ENCODE measurements at regions not wholly inside any gene's neighbourhood (a gene's known extent, or its start where the extent isn't known, plus 50 kb on each side); places are given as distances from the start of the nearest gene placed in this dataset.

DNA sequence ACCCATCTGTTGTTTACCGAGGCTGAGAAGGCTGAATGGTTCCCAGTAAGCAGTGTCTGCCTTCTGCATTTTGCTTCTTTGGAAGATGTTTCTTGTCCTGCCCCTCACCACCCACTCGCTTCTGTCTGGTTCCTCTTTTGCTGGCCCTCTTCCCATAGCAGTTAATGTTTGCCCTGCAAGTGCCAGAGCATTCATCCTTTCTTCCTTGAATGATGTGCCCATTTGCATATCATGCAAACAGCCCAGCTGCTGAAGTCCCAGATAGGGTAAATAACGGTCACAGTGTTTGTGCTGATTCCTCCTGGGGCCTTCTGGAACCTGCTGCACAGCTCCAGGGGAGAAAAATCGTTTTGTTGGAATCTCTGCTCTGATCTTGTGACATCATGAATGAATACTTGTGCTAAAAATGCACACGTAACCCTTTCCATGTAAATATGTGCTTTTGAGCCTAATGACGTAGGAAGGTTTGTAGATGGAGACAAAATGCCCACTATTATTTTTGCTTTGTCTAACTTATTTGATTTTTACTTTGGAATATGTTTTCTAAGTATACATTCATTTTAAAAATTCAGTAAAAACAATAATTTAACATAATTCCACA lies 381.0 kb downstream of the SOX2 start:
- DNase-seq = no peak

DNA sequence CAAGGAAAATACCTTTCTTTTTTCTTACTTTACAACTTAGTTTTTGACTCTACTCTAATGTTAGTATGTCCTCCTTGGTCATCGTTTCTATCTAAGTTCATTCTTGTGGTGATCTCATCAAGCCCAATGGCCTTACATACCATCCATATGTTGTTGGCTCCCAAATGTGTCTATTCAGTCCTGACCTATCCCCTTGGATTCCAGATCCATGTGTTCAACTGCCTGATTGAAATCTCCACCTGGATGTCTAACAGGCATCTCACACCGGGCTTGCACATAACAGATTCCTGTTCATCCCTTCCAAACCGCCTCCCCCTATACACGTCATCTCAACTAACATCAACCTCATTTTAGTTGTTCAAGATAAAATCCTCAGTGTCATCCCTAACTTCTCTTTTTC lies 382.6 kb downstream of the SOX2 start:
- no peak for DNase-seq

DNA sequence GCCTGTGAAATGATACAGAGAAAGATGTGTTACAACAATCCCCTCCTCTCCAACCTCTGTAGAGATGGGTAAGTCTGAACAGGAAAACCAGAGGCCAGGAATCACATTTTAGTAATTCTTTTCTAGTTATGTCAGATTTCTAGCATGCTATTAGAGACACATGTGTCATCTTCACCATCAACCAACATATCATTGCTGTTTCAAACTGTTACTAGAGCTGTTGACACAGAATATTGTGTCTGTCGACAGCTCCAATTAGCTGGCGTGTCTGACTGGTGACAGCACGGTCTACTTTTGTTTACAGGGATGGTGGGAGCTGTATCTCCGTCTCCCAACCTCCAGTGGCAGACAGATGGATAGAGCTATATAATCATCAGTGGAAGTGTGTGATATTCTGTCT lies 393.2 kb downstream of the SOX2 start:
- DNase-seq = no peak

DNA sequence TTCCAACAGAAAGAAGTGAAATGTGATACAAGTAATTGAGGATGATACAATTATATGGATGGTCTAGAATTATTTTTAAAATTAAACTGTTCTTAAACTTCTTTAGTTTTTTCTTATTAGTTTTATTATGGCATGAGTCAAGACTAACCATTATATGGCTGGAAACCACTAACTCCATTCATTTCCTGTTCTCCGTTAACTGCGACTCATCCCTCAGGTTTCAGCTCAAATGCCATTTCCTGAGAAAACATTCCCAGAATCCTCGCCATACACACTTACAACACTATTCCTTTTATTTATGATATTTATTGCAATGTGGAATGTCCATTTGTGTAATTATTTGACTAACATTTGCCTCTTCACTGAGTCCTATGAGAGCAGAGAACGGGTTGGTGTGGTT lies 394.1 kb downstream of the SOX2 start:
- DNase-seq = no peak

DNA sequence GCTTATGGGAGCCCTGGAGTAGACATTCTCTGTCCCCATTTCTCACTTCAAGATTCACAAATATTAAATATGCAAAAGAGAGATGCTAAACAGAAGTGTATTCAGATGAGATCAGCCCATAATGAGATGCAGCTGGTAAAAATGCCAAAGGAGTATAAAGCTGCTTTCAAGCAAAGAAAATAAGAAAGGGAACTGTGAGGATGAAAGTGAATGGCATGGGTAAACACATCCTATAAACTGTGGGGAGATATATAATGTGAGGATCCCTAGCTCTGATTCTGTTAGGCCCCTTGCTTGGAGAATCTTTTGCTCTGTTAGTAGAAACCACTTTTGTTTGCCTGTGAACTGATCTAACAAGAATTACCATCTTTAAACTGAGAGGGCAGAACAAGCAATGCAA lies 396.6 kb downstream of the SOX2 start:
- DNase-seq = no peak

DNA sequence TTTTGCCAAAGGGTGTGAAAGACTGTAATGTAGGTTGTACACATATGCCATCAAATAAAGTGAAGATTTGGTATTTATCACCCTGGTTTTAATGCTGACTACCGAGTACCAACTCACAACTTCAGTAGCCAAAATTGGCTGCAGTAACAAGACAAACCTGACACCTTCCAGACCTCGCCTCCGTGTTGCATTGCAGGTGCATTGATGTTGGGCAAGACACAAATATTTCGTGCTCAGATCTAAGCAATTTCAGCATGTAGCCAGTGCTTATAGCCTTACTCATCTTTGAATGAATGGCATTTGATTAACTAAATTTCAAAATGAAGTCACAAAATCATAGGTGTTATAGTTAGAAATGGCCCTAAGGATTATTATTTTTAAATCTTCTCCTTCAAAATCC lies 400.2 kb downstream of the SOX2 start:
- DNase-seq = no peak

DNA sequence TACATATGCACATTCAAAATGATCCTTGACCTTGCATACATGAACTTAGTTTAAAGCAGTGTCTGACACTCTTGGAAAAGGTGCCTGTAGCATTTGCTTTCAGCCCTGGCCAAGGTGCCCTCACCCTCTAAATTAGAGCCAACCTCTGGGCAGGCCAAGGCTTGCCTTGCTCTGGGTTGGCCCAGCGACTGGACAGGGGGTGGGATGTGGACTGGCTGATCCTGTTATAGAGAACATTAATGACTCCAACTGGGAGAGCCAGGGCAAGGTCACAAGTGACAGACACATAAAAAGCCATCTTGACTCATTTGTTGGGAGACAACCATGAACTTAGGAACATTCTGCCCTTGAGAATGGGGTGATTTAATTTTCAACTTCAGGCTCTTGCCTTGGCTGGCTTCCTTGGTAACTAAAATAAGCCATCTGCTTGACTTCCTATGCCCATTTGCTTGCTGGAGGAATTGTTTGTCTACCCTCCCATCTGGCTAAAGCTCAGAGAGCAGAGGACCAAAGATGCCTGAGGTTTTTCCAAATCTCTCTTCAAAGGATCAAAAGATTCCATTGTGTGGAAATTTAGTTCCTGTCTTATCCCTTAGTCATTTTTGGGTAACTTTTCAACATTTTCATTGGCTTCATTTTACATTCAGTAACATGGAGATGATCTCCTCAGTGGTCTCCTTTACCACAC lies 403.7 kb downstream of the SOX2 start:
- no peak for DNase-seq

DNA sequence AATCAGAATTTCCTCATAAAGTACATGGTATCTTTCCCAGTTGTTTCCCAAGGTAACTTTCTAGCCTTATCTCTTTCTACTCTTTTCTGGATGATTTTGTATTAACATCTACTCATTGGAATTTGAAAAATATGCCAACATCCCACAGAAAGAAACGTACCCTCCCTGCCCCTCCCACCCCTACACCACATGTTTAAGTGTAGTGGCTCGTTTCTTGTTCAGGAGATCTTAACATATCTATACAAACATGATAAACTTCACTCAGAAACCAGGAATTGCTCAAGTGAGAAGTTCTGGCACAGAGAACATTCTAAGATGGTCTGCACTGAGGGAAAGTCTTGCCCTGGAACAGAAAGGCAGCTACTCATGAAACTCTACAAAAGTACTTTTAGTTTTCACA lies 404.7 kb downstream of the SOX2 start:
- no peak for DNase-seq

DNA sequence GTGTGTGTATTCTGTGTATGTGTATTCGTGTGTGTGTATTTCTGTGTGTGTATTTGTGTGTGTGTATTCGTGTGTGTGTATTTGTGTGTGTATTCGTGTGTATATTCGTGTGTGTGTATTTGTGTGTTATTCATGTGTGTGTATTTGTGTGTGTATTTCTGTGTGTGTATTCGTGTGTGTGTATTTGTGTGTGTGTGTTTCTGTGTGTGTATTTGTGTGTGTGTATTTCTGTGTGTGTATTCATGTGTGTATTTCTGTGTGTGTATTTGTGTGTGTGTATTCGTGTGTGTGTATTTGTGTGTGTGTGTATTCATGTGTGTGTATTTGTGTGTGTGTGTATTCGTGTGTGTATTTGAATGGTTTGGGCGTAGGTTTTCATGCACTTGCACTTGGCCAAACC lies 405.4 kb downstream of the SOX2 start:
- DNase-seq = no peak

DNA sequence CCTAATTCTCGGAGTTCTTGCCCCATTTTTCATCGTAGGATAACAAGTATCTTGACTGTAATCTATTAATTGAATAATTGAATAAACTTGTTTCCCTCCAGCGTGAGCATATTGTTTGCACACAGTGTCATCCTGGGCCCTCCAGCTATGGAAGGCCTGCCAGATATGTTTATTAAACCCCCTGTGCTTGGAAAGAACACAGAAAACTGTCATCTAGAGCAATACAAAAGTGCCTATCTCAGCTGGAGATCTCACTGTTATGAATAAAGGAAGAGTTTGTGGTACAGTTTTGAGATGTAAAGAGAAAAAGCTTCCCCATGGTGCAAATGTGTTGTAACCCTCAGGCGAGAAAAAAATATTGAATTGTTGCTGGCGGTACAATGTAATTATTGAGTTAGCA lies 405.9 kb downstream of the SOX2 start:
- DNase-seq = no peak

DNA sequence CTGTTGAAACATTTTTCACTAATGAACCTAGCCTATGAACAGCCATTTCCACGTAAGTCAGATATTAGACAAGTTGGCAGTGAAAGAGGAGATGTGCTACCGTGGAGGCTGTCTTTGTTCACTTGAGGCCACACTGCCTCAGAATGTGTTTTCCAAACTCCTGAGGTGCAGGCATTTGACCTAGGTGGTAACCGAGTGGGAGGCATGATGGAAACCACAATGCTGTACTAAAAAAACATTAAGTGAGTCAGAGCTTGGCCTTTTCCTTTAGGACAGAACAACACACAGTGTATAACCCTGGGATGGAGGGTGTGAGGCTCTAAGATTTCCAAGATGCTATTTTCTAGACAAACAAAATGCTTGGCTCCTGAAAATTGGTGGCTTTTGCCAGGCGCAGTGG lies 406.3 kb downstream of the SOX2 start:
- no peak for DNase-seq

DNA sequence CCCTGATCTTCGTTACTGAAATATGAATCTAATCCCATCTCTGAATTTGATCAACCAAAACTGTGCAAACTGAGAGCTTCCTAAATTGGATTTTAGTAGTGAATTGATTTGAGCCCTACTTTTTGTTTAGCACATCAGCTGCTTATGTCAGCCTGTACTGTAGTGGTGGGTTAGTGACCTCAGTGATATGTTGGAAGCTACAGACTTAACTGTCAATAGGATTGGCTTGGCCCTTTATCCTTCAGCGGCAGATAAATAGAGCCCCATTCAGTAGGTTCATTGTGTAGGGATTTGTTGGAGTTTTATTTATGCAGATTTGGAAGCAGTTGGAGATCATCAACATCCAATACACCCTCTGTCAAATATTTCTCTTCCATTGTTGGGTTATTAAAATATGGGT lies 409.7 kb downstream of the SOX2 start:
- no peak for DNase-seq

DNA sequence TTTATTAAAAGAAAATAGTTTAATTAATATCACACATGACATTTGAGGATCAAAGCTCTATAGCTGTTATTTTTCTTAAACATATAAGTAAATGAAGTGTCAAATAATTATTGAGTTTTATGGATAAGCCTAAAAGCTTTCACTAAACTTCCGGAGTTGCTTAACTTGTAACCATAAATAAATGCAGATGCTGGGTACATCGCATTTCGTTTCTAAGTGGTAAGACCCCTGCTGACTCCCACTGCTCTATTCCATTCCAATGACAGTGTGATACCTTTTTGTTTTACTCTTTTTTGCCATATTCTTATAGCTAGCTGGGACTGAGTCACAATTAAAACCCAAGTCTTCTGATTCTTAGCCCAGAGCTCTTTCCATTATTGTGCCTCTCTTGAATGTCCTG lies 411.1 kb downstream of the SOX2 start:
- DNase-seq = no peak

DNA sequence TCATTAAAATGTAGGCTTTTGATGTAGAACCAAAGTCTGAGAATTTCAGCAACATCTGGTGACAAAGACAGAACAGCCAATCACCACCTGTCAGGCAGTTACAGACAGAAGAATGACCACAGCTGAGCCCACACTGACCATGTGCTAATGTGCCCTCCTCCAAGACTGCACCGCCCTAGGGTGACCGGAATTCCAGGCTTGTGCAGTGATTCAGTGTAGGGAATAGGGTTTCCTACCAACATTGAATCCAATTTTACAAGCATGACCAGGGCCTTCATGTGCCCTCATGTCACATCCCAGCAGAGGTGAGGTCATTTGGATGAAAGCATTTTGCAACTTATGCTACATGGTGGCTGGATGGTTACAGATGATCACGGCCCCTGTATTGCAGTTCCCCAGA lies 412.5 kb downstream of the SOX2 start:
- DNase-seq = no peak

DNA sequence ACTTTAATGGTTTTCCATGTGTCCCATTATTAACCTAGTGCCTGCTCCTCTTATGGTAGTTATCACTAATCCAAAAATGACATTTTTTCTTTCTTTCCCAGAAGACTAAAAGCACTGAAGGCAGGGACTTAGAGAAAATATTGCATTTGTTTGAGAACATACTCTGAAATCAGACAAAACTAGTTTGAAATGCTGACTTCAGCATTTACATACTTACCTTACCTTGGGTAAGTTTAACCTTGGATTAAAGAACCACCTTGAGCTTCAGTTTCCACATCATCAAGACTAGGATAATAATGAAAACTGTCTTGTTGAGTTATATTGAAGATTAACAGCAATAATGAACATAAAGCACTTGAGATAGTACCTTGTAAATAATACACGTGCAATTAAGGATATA lies 413.0 kb downstream of the SOX2 start:
- no peak for DNase-seq

DNA sequence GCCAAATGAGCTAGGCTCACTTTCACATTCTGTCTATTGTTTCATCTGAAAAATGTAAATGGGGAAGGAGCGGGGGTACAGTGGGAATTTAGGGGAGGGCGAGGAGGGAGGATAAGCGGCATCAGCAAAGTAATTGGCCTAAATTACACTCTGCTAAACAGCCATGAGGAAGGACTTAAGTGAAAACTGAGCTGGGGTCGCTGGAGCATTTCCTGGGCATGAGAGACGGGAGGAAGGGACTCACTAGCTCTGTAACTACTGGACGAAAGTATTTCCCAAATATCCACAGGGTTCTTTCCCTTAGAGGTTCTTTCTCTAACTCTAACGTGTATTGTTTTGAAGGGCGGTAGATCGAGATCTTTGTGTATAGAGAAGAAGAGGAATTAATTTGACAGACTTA lies 418.0 kb downstream of the SOX2 start:
- DNase-seq = no peak

DNA sequence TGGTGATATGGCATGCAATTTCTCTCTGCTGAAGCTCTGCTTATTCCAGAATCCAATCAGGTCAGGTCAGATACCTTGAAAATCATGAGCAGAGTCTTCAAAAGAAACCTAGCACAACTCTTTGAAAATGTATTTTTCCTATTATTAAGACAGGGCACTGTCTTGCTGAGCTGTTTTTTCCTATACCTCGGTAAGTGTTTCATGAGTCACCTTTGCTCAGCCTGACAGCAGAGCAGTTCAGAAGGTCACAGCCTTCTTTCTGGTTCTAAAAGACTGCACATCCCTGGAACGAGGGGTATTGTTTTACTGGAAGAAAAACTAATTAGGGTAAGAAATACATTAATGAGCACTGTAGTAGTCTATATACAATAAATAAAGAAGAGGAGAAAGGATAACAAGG lies 422.0 kb downstream of the SOX2 start:
- DNase-seq = no peak

DNA sequence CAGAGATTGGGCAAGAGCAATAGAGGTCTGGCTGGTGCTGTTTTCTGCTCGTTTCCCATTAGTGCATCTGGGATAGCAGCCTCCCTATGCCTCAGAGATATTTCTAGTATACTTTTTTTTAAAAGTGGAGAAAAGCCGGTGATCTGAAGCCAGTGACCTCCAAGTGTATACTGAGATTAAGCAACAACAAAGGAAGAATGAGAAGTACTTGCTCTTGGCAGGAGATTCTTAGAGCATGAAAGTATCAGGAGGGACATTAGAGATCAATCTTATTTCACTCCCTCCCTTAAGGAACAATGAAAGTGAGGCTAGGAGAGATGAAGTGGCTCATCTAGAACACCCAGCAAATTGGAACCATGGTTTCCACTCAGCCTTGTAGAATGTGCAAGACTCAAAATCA lies 423.3 kb downstream of the SOX2 start:
- DNase-seq = no peak

DNA sequence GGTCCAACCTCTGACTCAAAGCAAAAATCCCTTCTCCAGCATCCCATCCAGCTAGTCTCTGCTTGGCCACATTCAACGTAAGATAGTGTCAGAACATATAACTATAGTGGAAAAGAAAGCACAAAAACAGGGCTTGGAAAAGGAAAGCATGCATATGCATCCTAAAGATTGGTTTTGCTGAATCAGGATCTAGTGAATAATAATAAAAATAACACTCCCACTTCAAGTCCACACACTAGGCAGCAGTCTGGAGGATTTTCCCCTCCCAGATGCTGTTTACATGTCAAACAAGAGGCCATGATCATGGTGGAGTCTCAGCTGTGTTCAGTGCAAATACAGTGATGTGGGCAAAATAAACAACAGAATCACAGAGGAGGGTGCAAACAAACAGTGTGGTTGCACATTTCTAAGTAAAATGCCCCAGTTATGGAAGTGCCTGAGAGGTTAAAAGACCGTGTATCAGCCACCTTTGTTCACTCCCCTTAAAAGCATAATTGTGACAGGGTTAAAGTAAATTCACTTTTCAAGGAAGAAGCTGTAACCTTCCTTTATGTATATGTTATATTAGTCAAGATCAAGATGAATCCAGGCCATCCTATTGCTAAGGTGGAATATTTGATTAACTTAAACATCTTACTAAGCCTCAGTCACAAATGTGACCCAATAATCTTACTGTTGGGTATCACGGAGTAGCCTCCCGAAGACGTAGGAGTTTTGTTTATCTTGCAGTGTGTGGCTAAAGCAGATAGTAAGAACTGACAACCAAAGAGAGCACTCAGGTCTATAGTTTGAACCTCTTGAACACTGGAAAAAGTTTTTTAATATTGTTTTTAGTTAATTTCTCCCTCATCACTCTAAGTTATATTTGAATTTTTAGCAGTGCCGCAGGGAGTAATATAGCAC lies 424.5 kb downstream of the SOX2 start:
- no peak for DNase-seq

DNA sequence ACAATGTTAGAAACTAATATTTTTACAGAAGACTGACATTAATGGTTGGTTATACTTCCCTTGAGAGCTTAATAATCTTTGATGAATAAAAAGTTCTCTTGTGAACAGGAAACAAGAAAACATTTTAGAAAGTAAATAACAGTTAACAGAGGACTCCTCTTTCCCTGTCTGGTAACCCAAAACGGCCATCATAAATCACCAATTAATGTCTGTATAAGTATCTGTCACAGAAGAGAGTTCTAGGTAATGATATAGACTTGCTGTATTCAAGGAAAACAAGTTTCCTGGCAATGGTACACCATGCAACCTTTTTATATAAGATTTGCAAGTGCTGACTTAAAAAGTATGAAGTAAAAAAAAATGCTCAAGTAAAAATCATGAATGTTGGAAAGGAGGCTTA lies 426.7 kb downstream of the SOX2 start:
- no peak for DNase-seq

DNA sequence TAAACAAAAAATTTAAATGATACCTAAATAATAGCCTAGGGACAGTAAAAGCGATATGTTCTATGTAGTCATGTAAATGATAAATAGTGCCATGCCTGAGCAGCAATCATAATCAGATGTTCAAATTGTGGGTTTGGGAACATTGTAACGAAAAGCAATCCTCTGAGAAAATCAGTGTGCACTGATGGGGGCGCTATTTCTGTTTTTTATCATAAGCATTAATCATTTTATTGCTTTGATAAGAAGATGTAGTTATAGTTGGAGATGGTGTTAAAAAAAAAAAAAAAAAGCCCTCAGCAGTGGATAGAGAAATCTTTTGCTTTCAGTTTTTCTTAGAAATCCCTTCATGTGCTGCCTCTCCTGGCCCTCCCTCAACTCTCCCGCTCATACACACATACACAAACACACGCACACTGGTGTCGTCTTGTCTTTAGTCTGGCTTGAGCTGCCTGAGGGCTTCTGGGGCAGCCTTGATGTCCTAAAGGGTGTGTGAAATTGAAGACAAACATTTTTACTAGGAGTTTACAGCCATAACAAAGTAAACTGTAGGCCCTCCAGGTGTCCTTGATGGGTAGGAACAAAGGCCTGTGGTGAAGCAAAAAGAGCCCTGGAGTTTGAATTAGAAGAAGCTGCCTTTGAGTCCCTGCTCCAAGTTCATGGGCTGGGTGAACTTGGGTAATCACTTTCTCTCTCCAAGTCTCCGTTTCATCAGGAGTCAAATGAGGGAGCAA lies 428.1 kb downstream of the SOX2 start:
- no peak for DNase-seq

DNA sequence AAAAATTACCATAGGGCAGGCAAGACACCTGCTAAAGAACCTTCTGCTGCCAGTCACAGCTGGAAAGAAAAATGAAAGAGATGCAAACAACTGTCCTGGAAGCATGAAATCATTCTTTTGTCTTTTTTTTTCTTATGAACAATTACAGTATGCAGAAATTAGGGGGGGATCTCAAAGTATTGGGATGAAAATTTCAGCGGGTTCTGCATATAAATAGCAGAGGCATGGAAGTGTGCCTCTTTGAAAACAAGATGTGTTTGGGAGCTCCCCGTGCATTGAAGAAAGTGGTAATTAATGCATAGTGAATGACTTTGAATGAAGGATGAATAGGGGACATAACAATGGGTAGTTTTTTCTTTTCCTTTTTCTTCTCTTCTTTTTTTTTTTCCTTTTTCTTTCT lies 431.2 kb downstream of the SOX2 start:
- no peak for DNase-seq

DNA sequence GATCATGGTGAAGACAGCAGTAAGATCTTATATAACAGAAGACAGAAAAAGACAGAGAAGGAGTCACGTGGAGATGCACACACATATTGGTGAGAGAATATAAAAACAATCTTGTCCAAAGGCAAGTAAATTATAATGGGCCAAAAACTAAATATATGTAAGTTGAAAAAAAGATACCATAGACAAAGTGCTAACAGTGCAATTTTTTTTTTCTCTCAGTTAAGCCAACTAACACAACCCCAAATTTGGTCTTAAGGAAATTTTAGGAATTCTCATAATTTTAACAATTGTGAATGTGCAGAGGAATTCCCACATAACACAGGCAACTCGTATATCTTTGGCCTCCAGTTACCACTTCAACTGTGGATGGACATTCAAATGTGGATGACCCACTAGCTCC lies 432.2 kb downstream of the SOX2 start:
- DNase-seq = no peak

DNA sequence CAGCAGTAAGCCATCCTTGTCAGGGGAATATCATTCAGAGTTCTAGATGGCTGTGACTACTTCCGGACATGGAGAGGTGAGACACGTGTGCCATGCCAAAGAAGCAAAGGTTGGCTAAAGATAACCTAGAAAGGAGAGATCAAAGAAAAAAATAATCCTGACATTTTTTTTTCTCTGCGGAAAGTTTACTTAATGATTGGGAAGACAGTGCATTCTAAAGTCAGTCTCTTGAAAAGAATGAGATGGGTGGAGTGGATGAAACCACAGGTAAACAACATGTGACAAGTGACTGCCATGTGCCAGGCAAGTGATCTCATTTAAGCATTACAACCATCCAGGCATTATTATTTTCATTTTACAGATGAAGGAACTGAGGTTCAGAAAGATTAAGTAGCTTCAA lies 436.6 kb downstream of the SOX2 start:
- no peak for DNase-seq

Measured in effector CD4-positive, alpha-beta T cell (primary cell).